Spinal cord (tissue), 9 donors: ENCODE measurements at regions not wholly inside any gene's neighbourhood (a gene's known extent, or its start where the extent isn't known, plus 50 kb on each side); places are given as distances from the start of the nearest gene placed in this dataset.

Source experiments
- DNase-seq, 6 donors: peaks; one replicate each; pipeline versions ENCODE4 v3.0.0 to v3.0.0-alpha.2; 2013 to 2015; ENCODE audit warnings: low spot score in 6 of 6, low read depth in 4 of 6
- H3K27ac ChIP-seq: one replicate; pipeline ENCODE4 v1.5.1; 2013; ENCODE audit warnings: low read depth, low read length, control low read depth
- H3K27me3 ChIP-seq: one replicate; pipeline ENCODE4 v1.6.1; 2013; ENCODE audit warnings: low read length; ENCODE audit not compliant: control insufficient read depth, insufficient read depth
- H3K36me3 ChIP-seq: one replicate; pipeline ENCODE4 v1.6.1; 2013; ENCODE audit warnings: low read length; ENCODE audit not compliant: control insufficient read depth, insufficient read depth
- H3K4me1 ChIP-seq: one replicate; pipeline ENCODE4 v1.6.1; 2013; ENCODE audit warnings: low read length; ENCODE audit not compliant: control insufficient read depth, insufficient read depth
- H3K4me3 ChIP-seq: one replicate; pipeline ENCODE4 v1.5.1; 2013; ENCODE audit warnings: low read depth, low read length, control low read depth
- H3K9me3 ChIP-seq: one replicate; pipeline ENCODE4 v1.6.1; 2013; ENCODE audit warnings: low read length; ENCODE audit not compliant: control insufficient read depth, insufficient read depth
- WGBS: methylation state at CpG from one replicate; pipeline ENCODE4 v1.1.5; 2013; ENCODE audit warnings: missing lambda C conversion rate; ENCODE audit not compliant: insufficient coverage; 5-methylcytosine and 5-hydroxymethylcytosine counted together
- donor health status: healthy.

- Histone ChIP-seq H3K9me3 (no peaks in the 10 kb centered on the region), H3K27me3 (no peaks in the 10 kb centered on the region), H3K4me3 (no peak overlapping the region), H3K36me3 (no peaks in the 10 kb centered on the region), H3K27ac (no peak overlapping the region), H3K4me1 (no peaks in the 10 kb centered on the region)
- DNase-seq = peak in 1 of 6 donors; percentile 26
- WGBS = 68% methylated on average over 3 of the region's 5 CpGs
Measured at GRCh38 chr16:16857603-16858283, 478.8 kb downstream of the NPIPA7 start.

GRCh38 chr16:16861546-16861945 lies 482.6 kb downstream of the NPIPA7 start:
- Histone ChIP-seq H3K4me1 (no peaks in the 10 kb centered on the region), H3K36me3 (no peaks in the 10 kb centered on the region), H3K4me3 (no peak overlapping the region), H3K27ac (no peak overlapping the region), H3K27me3 (no peaks in the 10 kb centered on the region), H3K9me3 (no peaks in the 10 kb centered on the region)
- DNase-seq = peak in 5 of 6 donors; percentile 42 to 92 (median 57)
- WGBS = 14% methylated on average over 4 of the region's 7 CpGs

GRCh38 chr16:16863672-16864071 lies 484.7 kb downstream of the NPIPA7 start:
- Histone ChIP-seq H3K36me3 (no peaks in the 10 kb centered on the region), H3K27ac (no peak overlapping the region), H3K4me1 (no peaks in the 10 kb centered on the region), H3K4me3 (no peak overlapping the region), H3K27me3 (peaks cover 2% of the 10 kb centered on the region), H3K9me3 (no peaks in the 10 kb centered on the region)
- 98% methylated on average over 4 of the region's 6 CpGs for WGBS
- no peak for DNase-seq

GRCh38 chr16:16864536-16864935 lies 485.6 kb downstream of the NPIPA7 start:
- no peak for DNase-seq
- WGBS = 69% methylated on average over 2 of the region's 4 CpGs
- no peak overlapping the region for H3K27ac ChIP-seq
- no peaks in the 10 kb centered on the region for H3K4me1 ChIP-seq
- H3K9me3 ChIP-seq = no peaks in the 10 kb centered on the region
- H3K27me3 ChIP-seq = peaks cover 2% of the 10 kb centered on the region
- no peaks in the 10 kb centered on the region for H3K36me3 ChIP-seq
- no peak overlapping the region for H3K4me3 ChIP-seq

GRCh38 chr16:16865374-16865773 lies 486.4 kb downstream of the NPIPA7 start:
- H3K27ac ChIP-seq = no peak overlapping the region
- WGBS = 90% methylated on average over 2 of the region's 3 CpGs
- no peak overlapping the region for H3K4me3 ChIP-seq
- no peaks in the 10 kb centered on the region for H3K36me3 ChIP-seq
- H3K27me3 ChIP-seq = peaks cover 2% of the 10 kb centered on the region
- no peak for DNase-seq
- H3K4me1 ChIP-seq = no peaks in the 10 kb centered on the region
- no peaks in the 10 kb centered on the region for H3K9me3 ChIP-seq

GRCh38 chr16:16867973-16868372 lies 489.0 kb downstream of the NPIPA7 start:
- peak in 1 of 6 donors; percentile 57 for DNase-seq
- 37% methylated on average over 5 of the region's 7 CpGs for WGBS
- H3K27ac ChIP-seq = no peak overlapping the region
- H3K4me3 ChIP-seq = no peak overlapping the region
- H3K4me1 ChIP-seq = no peaks in the 10 kb centered on the region
- no peaks in the 10 kb centered on the region for H3K9me3 ChIP-seq
- H3K36me3 ChIP-seq = no peaks in the 10 kb centered on the region
- H3K27me3 ChIP-seq = peaks cover 2% of the 10 kb centered on the region

- whole genome bisulfite sequencing = no CpG with 5 or more reads among the region's 2 CpGs
- DNase-seq = no peak
- Histone ChIP-seq H3K9me3 (no peaks in the 10 kb centered on the region), H3K4me3 (no peak overlapping the region), H3K4me1 (no peaks in the 10 kb centered on the region), H3K27me3 (peaks cover 2% of the 10 kb centered on the region), H3K36me3 (no peaks in the 10 kb centered on the region), H3K27ac (no peak overlapping the region)
Measured at GRCh38 chr16:16868727-16869126, 489.8 kb downstream of the NPIPA7 start.

- DNase-seq = no peak
- Histone ChIP-seq H3K9me3 (no peaks in the 10 kb centered on the region), H3K36me3 (no peaks in the 10 kb centered on the region), H3K27me3 (peaks cover 2% of the 10 kb centered on the region), H3K4me1 (no peaks in the 10 kb centered on the region), H3K4me3 (no peak overlapping the region), H3K27ac (no peak overlapping the region)
- 71% methylated on average over 1 of the region's 5 CpGs for WGBS
Measured at GRCh38 chr16:16869746-16870145, 490.8 kb downstream of the NPIPA7 start.

GRCh38 chr16:16871196-16871595 lies 492.3 kb downstream of the NPIPA7 start:
- 69% methylated on average over 5 of the region's 9 CpGs for WGBS
- peaks cover 2% of the 10 kb centered on the region for H3K27me3 ChIP-seq
- H3K4me1 ChIP-seq = no peaks in the 10 kb centered on the region
- H3K4me3 ChIP-seq = no peak overlapping the region
- H3K36me3 ChIP-seq = no peaks in the 10 kb centered on the region
- no peak overlapping the region for H3K27ac ChIP-seq
- DNase-seq = peak in 1 of 6 donors; percentile 47
- no peaks in the 10 kb centered on the region for H3K9me3 ChIP-seq

GRCh38 chr16:16877061-16877460 lies 498.1 kb downstream of the NPIPA7 start:
- Histone ChIP-seq H3K4me1 (peaks cover 3% of the 10 kb centered on the region), H3K27me3 (no peaks in the 10 kb centered on the region), H3K36me3 (no peaks in the 10 kb centered on the region), H3K9me3 (no peaks in the 10 kb centered on the region), H3K27ac (no peak overlapping the region), H3K4me3 (no peak overlapping the region)
- 67% methylated on average over 1 of the region's 2 CpGs for WGBS
- DNase-seq = no peak
